ENCODE measurements at regions not wholly inside any gene's neighbourhood (a gene's known extent, or its start where the extent isn't known, plus 50 kb on each side); places are given as distances from the start of the nearest gene placed in this dataset.

- no peak for TF ChIP-seq POLR2A (IDR thresholded peaks at IDR 0.05; ENCODE audit: low read depth, low read length)
- TF ChIP-seq POLR2AphosphoS5 (IDR thresholded peaks at IDR 0.05; ENCODE audit: low read depth, low read length), result no peak
- TF ChIP-seq TAF1 (IDR thresholded peaks at IDR 0.05; ENCODE audit: low read depth, low read length), result no peak
Observed at GRCh38 chr14:62244221-62244620, 482.0 kb downstream of the SNAPC1 start.

All from GM12891 (cell line).